Inflammatory macrophage treated with lipopolysaccharide for 1 hour (primary cell): ENCODE measurements at regions not wholly inside any gene's neighbourhood (a gene's known extent, or its start where the extent isn't known, plus 50 kb on each side); places are given as distances from the start of the nearest gene placed in this dataset.
"Not testable (repeated sequence)": the region's sequence is repeated elsewhere in the genome, so short reads cannot be mapped to it uniquely, and the experiment has no call there.

ENCODE experiments used
- DNase-seq, 2 donors: peaks; one replicate each; pipeline ENCODE4 v3.0.0-alpha.2; 2020 to 2022

GRCh38 chrX:155819966-155820491, 61.1 kb upstream of the VAMP7 start:
- peak; percentile 41 to 48 for DNase-seq

GRCh38 chrX:155819525-155819924, 61.6 kb upstream of the VAMP7 start:
- DNase-seq, result no peak

- not testable (repeated sequence) for DNase-seq
Observed at GRCh38 chrX:155814391-155814790, 66.8 kb upstream of the VAMP7 start.

- DNase-seq, result no peak
Observed at GRCh38 chrX:155779831-155780230, 101.3 kb upstream of the VAMP7 start.

- no peak for DNase-seq
Observed at GRCh38 chrX:155778844-155779553, 102.1 kb upstream of the VAMP7 start.

- no peak for DNase-seq
Observed at GRCh38 chrX:155774387-155774786, 106.8 kb upstream of the VAMP7 start.

GRCh38 chrX:155767876-155768769, 113.0 kb upstream of the VAMP7 start:
- no peak for DNase-seq

- DNase-seq, result no peak
Observed at GRCh38 chrX:155767051-155767875, 113.9 kb upstream of the VAMP7 start.

GRCh38 chrX:155766321-155766720, 114.8 kb upstream of the VAMP7 start:
- no peak for DNase-seq

- no peak for DNase-seq
Observed at GRCh38 chrX:155761185-155761584, 120.0 kb upstream of the VAMP7 start.

GRCh38 chrX:155757046-155757759, 123.9 kb upstream of the VAMP7 start:
- no peak for DNase-seq

- no peak for DNase-seq
Observed at GRCh38 chrX:155755706-155756337, 125.3 kb upstream of the VAMP7 start.

- DNase-seq, result no peak
Observed at GRCh38 chrX:155751131-155751530, 130.0 kb upstream of the VAMP7 start.

GRCh38 chrX:155747520-155747919, 133.6 kb upstream of the VAMP7 start:
- DNase-seq, result no peak

GRCh38 chrX:155745792-155746191, 133.0 kb upstream of the TMLHE start:
- no peak for DNase-seq

- no peak for DNase-seq
Observed at GRCh38 chrX:155744534-155744933, 131.8 kb upstream of the TMLHE start.

- DNase-seq, result not testable (repeated sequence)
Observed at GRCh38 chrX:155728335-155728734, 115.6 kb upstream of the TMLHE start.

GRCh38 chrX:155718972-155719586, 106.3 kb upstream of the TMLHE start:
- no peak for DNase-seq

GRCh38 chrX:155715141-155715540, 102.4 kb upstream of the TMLHE start:
- DNase-seq, result no peak

- DNase-seq, result no peak
Observed at GRCh38 chrX:155695419-155695818, 82.7 kb upstream of the TMLHE start.

GRCh38 chrX:155694649-155695048, 81.9 kb upstream of the TMLHE start:
- DNase-seq, result no peak
